ACC112 (cell line): ENCODE measurements at regions not wholly inside any gene's neighbourhood (a gene's known extent, or its start where the extent isn't known, plus 50 kb on each side); places are given as distances from the start of the nearest gene placed in this dataset.

Experiments used
- H2AFZ ChIP-seq: fragments of 200-600 bp; sonication (generic); one replicate; pipeline ENCODE4 v1.6.0; 2017; ENCODE audit warnings: antibody characterized with exemption, low read length; ENCODE audit not compliant: unreplicated experiment
- H3K27ac ChIP-seq: fragments of 200-600 bp; sonication (generic); 2 replicates; pipeline ENCODE4 v1.5.1; 2014; ENCODE audit warnings: low read depth, mild to moderate bottlenecking, antibody characterized with exemption, low read length, moderate library complexity
- H3K27me3 ChIP-seq: fragments of 200-600 bp; sonication (generic); 2 replicates; pipeline ENCODE4 v1.6.1; 2014; ENCODE audit warnings: mild to moderate bottlenecking, antibody characterized with exemption, low read length, moderate library complexity, mixed read lengths; ENCODE audit not compliant: insufficient read depth
- H3K36me3 ChIP-seq: fragments of 200-600 bp; sonication (generic); 2 replicates; pipeline ENCODE4 v1.6.1; 2016; ENCODE audit warnings: mild to moderate bottlenecking, antibody characterized with exemption, low read length, moderate library complexity, mixed read lengths; ENCODE audit not compliant: insufficient read depth
- H3K4me1 ChIP-seq: fragments of 200-600 bp; sonication (generic); one replicate; pipeline ENCODE4 v1.6.1; 2016; ENCODE audit warnings: low read length, mixed read lengths; ENCODE audit not compliant: insufficient read depth, unreplicated experiment, control insufficient read depth
- H3K4me3 ChIP-seq: fragments of 200-600 bp; sonication (generic); 2 replicates; pipeline ENCODE4 v1.5.1; 2014; ENCODE audit warnings: mild to moderate bottlenecking, low read depth, low read length
- H3K79me2 ChIP-seq: fragments of 200-600 bp; sonication (generic); one replicate; pipeline ENCODE4 v1.6.0; 2016; ENCODE audit warnings: low read length; ENCODE audit not compliant: control insufficient read depth, unreplicated experiment, insufficient read depth

DNA sequence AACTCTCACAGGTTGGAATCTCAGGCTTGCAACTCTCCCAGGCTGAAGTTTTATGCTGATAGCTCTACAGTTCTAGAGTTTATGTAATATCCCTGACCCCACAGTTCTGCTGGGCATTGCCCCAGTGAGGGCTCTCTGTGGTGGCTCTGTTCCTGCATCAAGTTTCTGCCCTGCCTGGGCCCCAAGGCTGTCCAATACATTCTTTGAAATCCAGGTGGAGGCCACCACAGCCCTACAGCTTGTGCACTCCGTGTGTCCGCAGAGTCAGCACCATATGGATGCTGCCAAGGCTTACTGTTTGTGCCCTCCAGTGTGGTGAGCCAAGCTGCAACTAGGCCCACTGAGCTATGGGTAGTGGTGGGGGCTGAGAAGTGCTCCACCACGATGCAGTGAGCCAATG is 1141.2 kb upstream of the EPHA6 start:
- no peaks in the 10 kb centered on the region for H3K4me1 ChIP-seq
- H3K27ac ChIP-seq = no peak overlapping the region
- H3K36me3 ChIP-seq = no peaks in the 10 kb centered on the region
- H2AFZ ChIP-seq = no peak overlapping the region
- no peak overlapping the region for H3K4me3 ChIP-seq
- H3K79me2 ChIP-seq = no peaks in the 10 kb centered on the region
- no peaks in the 10 kb centered on the region for H3K27me3 ChIP-seq

- Histone ChIP-seq H3K36me3 (no peaks in the 10 kb centered on the region), H3K79me2 (no peaks in the 10 kb centered on the region), H3K27me3 (no peaks in the 10 kb centered on the region), H3K4me3 (peak overlapping the region; percentile 38; the same call in 1 of the 2 replicates), H3K27ac (no peak overlapping the region), H2AFZ (no peak overlapping the region), H3K4me1 (no peaks in the 10 kb centered on the region)
Measured at GRCh38 chr3:95705786-95706418, 1108.5 kb upstream of the EPHA6 start.

GRCh38 chr3:95707268-95707667 is 1107.1 kb upstream of the EPHA6 start:
- no peaks in the 10 kb centered on the region for H3K4me1 ChIP-seq
- H3K36me3 ChIP-seq = no peaks in the 10 kb centered on the region
- H2AFZ ChIP-seq = no peak overlapping the region
- no peak overlapping the region for H3K4me3 ChIP-seq
- H3K27ac ChIP-seq = no peak overlapping the region
- no peaks in the 10 kb centered on the region for H3K79me2 ChIP-seq
- H3K27me3 ChIP-seq = no peaks in the 10 kb centered on the region

GRCh38 chr3:95710684-95711083 is 1103.7 kb upstream of the EPHA6 start:
- Histone ChIP-seq H3K4me1 (no peaks in the 10 kb centered on the region), H3K27me3 (no peaks in the 10 kb centered on the region), H3K36me3 (no peaks in the 10 kb centered on the region), H3K79me2 (no peaks in the 10 kb centered on the region), H2AFZ (no peak overlapping the region), H3K27ac (no peak overlapping the region), H3K4me3 (no peak overlapping the region)

- H3K36me3 ChIP-seq = no peaks in the 10 kb centered on the region
- H3K4me1 ChIP-seq = no peaks in the 10 kb centered on the region
- H3K27ac ChIP-seq = no peak overlapping the region
- no peak overlapping the region for H3K4me3 ChIP-seq
- no peaks in the 10 kb centered on the region for H3K79me2 ChIP-seq
- H2AFZ ChIP-seq = no peak overlapping the region
- H3K27me3 ChIP-seq = no peaks in the 10 kb centered on the region
Measured at GRCh38 chr3:95711789-95712188, 1102.6 kb upstream of the EPHA6 start.

- H2AFZ ChIP-seq = no peak overlapping the region
- H3K27ac ChIP-seq = no peak overlapping the region
- H3K4me1 ChIP-seq = no peaks in the 10 kb centered on the region
- H3K4me3 ChIP-seq = no peak overlapping the region
- no peaks in the 10 kb centered on the region for H3K27me3 ChIP-seq
- H3K36me3 ChIP-seq = no peaks in the 10 kb centered on the region
- no peaks in the 10 kb centered on the region for H3K79me2 ChIP-seq
Measured at GRCh38 chr3:95715128-95715527, 1099.3 kb upstream of the EPHA6 start.

- Histone ChIP-seq H2AFZ (no peak overlapping the region), H3K79me2 (no peaks in the 10 kb centered on the region), H3K27ac (no peak overlapping the region), H3K4me1 (no peaks in the 10 kb centered on the region), H3K4me3 (no peak overlapping the region), H3K36me3 (no peaks in the 10 kb centered on the region), H3K27me3 (no peaks in the 10 kb centered on the region)
Measured at GRCh38 chr3:95717048-95717447, 1097.3 kb upstream of the EPHA6 start.

- Histone ChIP-seq H2AFZ (no peak overlapping the region), H3K27me3 (no peaks in the 10 kb centered on the region), H3K4me1 (no peaks in the 10 kb centered on the region), H3K36me3 (no peaks in the 10 kb centered on the region), H3K4me3 (no peak overlapping the region), H3K27ac (no peak overlapping the region), H3K79me2 (no peaks in the 10 kb centered on the region)
Measured at GRCh38 chr3:95718168-95718567, 1096.2 kb upstream of the EPHA6 start.

GRCh38 chr3:95719481-95719880 is 1094.9 kb upstream of the EPHA6 start:
- H3K27me3 ChIP-seq = no peaks in the 10 kb centered on the region
- no peak overlapping the region for H3K27ac ChIP-seq
- H3K4me3 ChIP-seq = no peak overlapping the region
- no peak overlapping the region for H2AFZ ChIP-seq
- H3K4me1 ChIP-seq = no peaks in the 10 kb centered on the region
- no peaks in the 10 kb centered on the region for H3K36me3 ChIP-seq
- no peaks in the 10 kb centered on the region for H3K79me2 ChIP-seq

- Histone ChIP-seq H2AFZ (no peak overlapping the region), H3K4me1 (no peaks in the 10 kb centered on the region)
Measured at GRCh38 chr3:95721938-95722337, 1092.5 kb upstream of the EPHA6 start.

GRCh38 chr3:95725770-95726169 is 1088.6 kb upstream of the EPHA6 start:
- H2AFZ ChIP-seq = no peak overlapping the region
- H3K27ac ChIP-seq = no peak overlapping the region
- no peaks in the 10 kb centered on the region for H3K79me2 ChIP-seq
- H3K4me3 ChIP-seq = no peak overlapping the region
- H3K4me1 ChIP-seq = no peaks in the 10 kb centered on the region
- H3K27me3 ChIP-seq = no peaks in the 10 kb centered on the region
- no peaks in the 10 kb centered on the region for H3K36me3 ChIP-seq

More at GRCh38 chr3:95721938-95722337, 1092.5 kb upstream of the EPHA6 start:
- no peaks in the 10 kb centered on the region for H3K36me3 ChIP-seq
- no peaks in the 10 kb centered on the region for H3K79me2 ChIP-seq
- no peak overlapping the region for H3K4me3 ChIP-seq
- no peak overlapping the region for H3K27ac ChIP-seq
- no peaks in the 10 kb centered on the region for H3K27me3 ChIP-seq
